Upper lobe of left lung (tissue), 4 donors: ENCODE measurements at regions not wholly inside any gene's neighbourhood (a gene's known extent, or its start where the extent isn't known, plus 50 kb on each side); places are given as distances from the start of the nearest gene placed in this dataset.

ENCODE experiments used
- EP300 ChIP-seq, 4 donors: sonication (generic); formaldehyde crosslinking; IDR thresholded peaks; one replicate each; pipeline ENCODE4 v1.5.1; 2017; ENCODE audit warnings: antibody characterized with exemption in 4 of 4, control low read depth in 2 of 4
- POLR2A ChIP-seq, 4 donors: fragments of 450-650 bp; IDR thresholded peaks; one replicate each; pipeline ENCODE4 v1.5.1; 2016 to 2017; ENCODE audit warnings: antibody characterized with exemption in 4 of 4, mild to moderate bottlenecking in 2 of 4
- POLR2AphosphoS5 ChIP-seq, 2 donors: sonication (generic); formaldehyde crosslinking; IDR thresholded peaks; one replicate each; pipeline ENCODE4 v1.5.1; 2017; ENCODE audit warnings: antibody characterized with exemption in 2 of 2
- TF ChIP-seq, protein P1 (sequence below), 6 experiments: fragments of 450-650 bp in 4 of 6; fragments of 200-600 bp in 2 of 6; sonication (generic) in 2 of 6; IDR thresholded peaks; one replicate each; pipeline ENCODE4 v1.5.1; 2016 to 2019; ENCODE audit warnings: antibody characterized with exemption in 6 of 6

DNA sequence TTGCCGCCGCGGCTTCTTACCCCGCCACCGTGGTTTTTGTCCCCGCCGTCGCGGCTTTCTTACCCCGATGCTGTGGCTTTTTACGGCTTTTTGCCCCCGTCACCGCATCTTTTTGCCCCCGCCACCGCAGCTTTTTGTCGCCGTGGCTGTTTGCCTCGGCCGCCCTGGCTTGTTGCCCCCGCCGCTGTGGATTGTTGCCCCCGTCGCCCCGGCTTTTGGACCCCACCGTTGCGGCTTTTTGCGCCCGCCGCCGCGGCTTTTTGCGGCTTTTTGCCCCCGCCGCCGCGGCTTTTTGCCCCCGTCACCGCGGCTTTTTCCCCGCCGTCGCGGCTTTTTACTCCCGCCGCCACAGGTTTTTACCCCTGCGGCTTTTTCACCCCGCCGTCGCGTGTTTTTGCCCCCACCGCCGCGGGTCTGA is 3934.3 kb downstream of the SRGAP2C start:
- TF ChIP-seq, protein P1, sequence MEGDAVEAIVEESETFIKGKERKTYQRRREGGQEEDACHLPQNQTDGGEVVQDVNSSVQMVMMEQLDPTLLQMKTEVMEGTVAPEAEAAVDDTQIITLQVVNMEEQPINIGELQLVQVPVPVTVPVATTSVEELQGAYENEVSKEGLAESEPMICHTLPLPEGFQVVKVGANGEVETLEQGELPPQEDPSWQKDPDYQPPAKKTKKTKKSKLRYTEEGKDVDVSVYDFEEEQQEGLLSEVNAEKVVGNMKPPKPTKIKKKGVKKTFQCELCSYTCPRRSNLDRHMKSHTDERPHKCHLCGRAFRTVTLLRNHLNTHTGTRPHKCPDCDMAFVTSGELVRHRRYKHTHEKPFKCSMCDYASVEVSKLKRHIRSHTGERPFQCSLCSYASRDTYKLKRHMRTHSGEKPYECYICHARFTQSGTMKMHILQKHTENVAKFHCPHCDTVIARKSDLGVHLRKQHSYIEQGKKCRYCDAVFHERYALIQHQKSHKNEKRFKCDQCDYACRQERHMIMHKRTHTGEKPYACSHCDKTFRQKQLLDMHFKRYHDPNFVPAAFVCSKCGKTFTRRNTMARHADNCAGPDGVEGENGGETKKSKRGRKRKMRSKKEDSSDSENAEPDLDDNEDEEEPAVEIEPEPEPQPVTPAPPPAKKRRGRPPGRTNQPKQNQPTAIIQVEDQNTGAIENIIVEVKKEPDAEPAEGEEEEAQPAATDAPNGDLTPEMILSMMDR (IDR thresholded peaks at IDR 0.05): no peak
- TF ChIP-seq POLR2AphosphoS5 (IDR thresholded peaks at IDR 0.05): no peak
- no peak for TF ChIP-seq EP300 (IDR thresholded peaks at IDR 0.05)
- no peak for TF ChIP-seq POLR2A (IDR thresholded peaks at IDR 0.05)
